NCI-H345 treated with DMSO at 0.1 percent for 48 hours (cell line): ENCODE measurements at regions not wholly inside any gene's neighbourhood (a gene's known extent, or its start where the extent isn't known, plus 50 kb on each side); places are given as distances from the start of the nearest gene placed in this dataset.
"Not testable (repeated sequence)": the region's sequence is repeated elsewhere in the genome, so short reads cannot be mapped to it uniquely, and the experiment has no call there.

Source experiments
- DNase-seq: peaks from one replicate; lab custom pipeline; 2025; ENCODE audit not compliant: unreplicated experiment; lab: John Stamatoyannopoulos, UW

GRCh38 chr3:74149466-74149865, 465.0 kb downstream of the CNTN3 start:
- DNase-seq = no peak

- DNase-seq = no peak
These were observed 469.2 kb downstream of the CNTN3 start for GRCh38 chr3:74145277-74145676.

GRCh38 chr3:74139648-74140047, 474.8 kb downstream of the CNTN3 start:
- DNase-seq = no peak

- DNase-seq = no peak
These were observed 476.7 kb downstream of the CNTN3 start for GRCh38 chr3:74137790-74138189.

- no peak for DNase-seq
These were observed 478.7 kb downstream of the CNTN3 start for GRCh38 chr3:74135808-74136207.

- no peak for DNase-seq
These were observed 479.6 kb downstream of the CNTN3 start for GRCh38 chr3:74134831-74135230.

GRCh38 chr3:74131546-74132328, 482.7 kb downstream of the CNTN3 start:
- not testable (repeated sequence) for DNase-seq

GRCh38 chr3:74129611-74130010, 484.8 kb downstream of the CNTN3 start:
- no peak for DNase-seq

GRCh38 chr3:74129056-74129455, 485.4 kb downstream of the CNTN3 start:
- no peak for DNase-seq

GRCh38 chr3:74127256-74127655, 487.2 kb downstream of the CNTN3 start:
- DNase-seq = no peak

GRCh38 chr3:74124782-74125181, 489.7 kb downstream of the CNTN3 start:
- no peak for DNase-seq

GRCh38 chr3:74122281-74122680, 492.2 kb downstream of the CNTN3 start:
- DNase-seq = no peak

- DNase-seq = no peak
These were observed 492.7 kb downstream of the CNTN3 start for GRCh38 chr3:74121761-74122160.

- no peak for DNase-seq
These were observed 494.5 kb upstream of the PDZRN3 start for GRCh38 chr3:74119221-74119620.

- DNase-seq = no peak
These were observed 491.2 kb upstream of the PDZRN3 start for GRCh38 chr3:74115906-74116305.

GRCh38 chr3:74107451-74107850, 482.7 kb upstream of the PDZRN3 start:
- no peak for DNase-seq

GRCh38 chr3:74106925-74107324, 482.2 kb upstream of the PDZRN3 start:
- no peak for DNase-seq

- DNase-seq = no peak
These were observed 466.5 kb upstream of the PDZRN3 start for GRCh38 chr3:74091204-74091603.

- no peak for DNase-seq
These were observed 465.1 kb upstream of the PDZRN3 start for GRCh38 chr3:74089814-74090213.

- no peak for DNase-seq
These were observed 455.3 kb upstream of the PDZRN3 start for GRCh38 chr3:74080056-74080461.

GRCh38 chr3:74075241-74075640, 450.5 kb upstream of the PDZRN3 start:
- no peak for DNase-seq

GRCh38 chr3:74074700-74075099, 450.0 kb upstream of the PDZRN3 start:
- DNase-seq = no peak

GRCh38 chr3:74067296-74067695, 442.6 kb upstream of the PDZRN3 start:
- DNase-seq = no peak
